ENCODE measurements at regions not wholly inside any gene's neighbourhood (a gene's known extent, or its start where the extent isn't known, plus 50 kb on each side); places are given as distances from the start of the nearest gene placed in this dataset.

GRCh38 chr5:126208691-126209090 is 214.5 kb upstream of the GRAMD2B start:
- no CpG with 5 or more reads among the region's 4 CpGs for WGBS (ENCODE audit: extremely low coverage, insufficient coverage, insufficient read length)
- H3K4ac ChIP-seq (ENCODE audit: low read depth, low read length), result no peak overlapping the region
- no peak overlapping the region for H3K23ac ChIP-seq (ENCODE audit: low read length)
- H2BK12ac ChIP-seq (ENCODE audit: low read length), result no peak overlapping the region
- no peak overlapping the region for H3K18ac ChIP-seq (ENCODE audit: low read length)
- no peak overlapping the region for H3K9ac ChIP-seq (ENCODE audit: low read length)
- H4K91ac ChIP-seq (ENCODE audit: low read depth, low read length), result no peak overlapping the region
- H3K9me3 ChIP-seq (ENCODE audit: insufficient read depth, low read depth, low read length), result no peaks in the 10 kb centered on the region
- no peaks in the 10 kb centered on the region for H3K4me1 ChIP-seq (ENCODE audit: control insufficient read depth in 1 of 2, insufficient read depth in 2 of 2, low read length in 2 of 2)
- no peak overlapping the region for H2AFZ ChIP-seq (ENCODE audit: insufficient read depth, low read length, poor library complexity)
- H4K12ac ChIP-seq (ENCODE audit: low read depth, low read length), result no peak overlapping the region
- no peak overlapping the region for H3K14ac ChIP-seq (ENCODE audit: low read length)
- no peaks in the 10 kb centered on the region for H3K79me2 ChIP-seq (ENCODE audit: control insufficient read depth, insufficient read depth, low read length, poor library complexity)
- H3K36me3 ChIP-seq (ENCODE audit: control insufficient read depth in 1 of 2, insufficient read depth in 2 of 2, low read length in 2 of 2), result no peaks in the 10 kb centered on the region
- H2BK5ac ChIP-seq (ENCODE audit: low read depth, low read length, poor library complexity), result no peak overlapping the region
- H4K8ac ChIP-seq (ENCODE audit: low read depth, low read length), result no peak overlapping the region
- H2BK120ac ChIP-seq (ENCODE audit: insufficient read depth, low read length, poor library complexity), result no peak overlapping the region
- H3K4me3 ChIP-seq (ENCODE audit: low read depth, low read length), result no peak overlapping the region
- H2AK5ac ChIP-seq (ENCODE audit: low read length), result no peak overlapping the region
- H3K27me3 ChIP-seq (ENCODE audit: insufficient read depth, low read length), result no peaks in the 10 kb centered on the region
- no peak overlapping the region for H3K4me2 ChIP-seq (ENCODE audit: low read length)
- no peak overlapping the region for H3K27ac ChIP-seq (ENCODE audit: low read depth, low read length)
- peak; percentile 36 to 73 for DNase-seq
- H3K79me1 ChIP-seq (ENCODE audit: low read length), result no peaks in the 10 kb centered on the region

- H3K36me3 ChIP-seq (ENCODE audit: control insufficient read depth in 1 of 2, insufficient read depth in 2 of 2, low read length in 2 of 2), result no peaks in the 10 kb centered on the region
- no peaks in the 10 kb centered on the region for H3K79me2 ChIP-seq (ENCODE audit: control insufficient read depth, insufficient read depth, low read length, poor library complexity)
- H3K27me3 ChIP-seq (ENCODE audit: insufficient read depth, low read length), result no peaks in the 10 kb centered on the region
- no peak for DNase-seq
- no peak overlapping the region for H2BK5ac ChIP-seq (ENCODE audit: low read depth, low read length, poor library complexity)
- H3K27ac ChIP-seq (ENCODE audit: low read depth, low read length), result no peak overlapping the region
- H2AFZ ChIP-seq (ENCODE audit: insufficient read depth, low read length, poor library complexity), result no peak overlapping the region
- H3K4me3 ChIP-seq (ENCODE audit: low read depth, low read length), result no peak overlapping the region
- H4K91ac ChIP-seq (ENCODE audit: low read depth, low read length), result no peak overlapping the region
- H3K79me1 ChIP-seq (ENCODE audit: low read length), result no peaks in the 10 kb centered on the region
- H3K9ac ChIP-seq (ENCODE audit: low read length), result no peak overlapping the region
- no CpG with 5 or more reads among the region's 6 CpGs for WGBS (ENCODE audit: extremely low coverage, insufficient coverage, insufficient read length)
- no peak overlapping the region for H4K12ac ChIP-seq (ENCODE audit: low read depth, low read length)
- H3K14ac ChIP-seq (ENCODE audit: low read length), result no peak overlapping the region
- H3K4me1 ChIP-seq (ENCODE audit: control insufficient read depth in 1 of 2, insufficient read depth in 2 of 2, low read length in 2 of 2), result no peaks in the 10 kb centered on the region
- no peak overlapping the region for H2BK120ac ChIP-seq (ENCODE audit: insufficient read depth, low read length, poor library complexity)
- no peak overlapping the region for H3K23ac ChIP-seq (ENCODE audit: low read length)
- H2AK5ac ChIP-seq (ENCODE audit: low read length), result no peak overlapping the region
- H4K8ac ChIP-seq (ENCODE audit: low read depth, low read length), result no peak overlapping the region
- no peak overlapping the region for H3K4ac ChIP-seq (ENCODE audit: low read depth, low read length)
- H3K9me3 ChIP-seq (ENCODE audit: insufficient read depth, low read depth, low read length), result no peaks in the 10 kb centered on the region
- H2BK12ac ChIP-seq (ENCODE audit: low read length), result no peak overlapping the region
- no peak overlapping the region for H3K18ac ChIP-seq (ENCODE audit: low read length)
- H3K4me2 ChIP-seq (ENCODE audit: low read length), result no peak overlapping the region
Measured at GRCh38 chr5:126210955-126211354, 212.3 kb upstream of the GRAMD2B start.

- no peaks in the 10 kb centered on the region for H3K79me1 ChIP-seq (ENCODE audit: low read length)
- H3K36me3 ChIP-seq (ENCODE audit: control insufficient read depth in 1 of 2, insufficient read depth in 2 of 2, low read length in 2 of 2), result no peaks in the 10 kb centered on the region
- H3K4ac ChIP-seq (ENCODE audit: low read depth, low read length), result no peak overlapping the region
- no peak overlapping the region for H3K23ac ChIP-seq (ENCODE audit: low read length)
- H2AK5ac ChIP-seq (ENCODE audit: low read length), result no peak overlapping the region
- H2BK5ac ChIP-seq (ENCODE audit: low read depth, low read length, poor library complexity), result no peak overlapping the region
- H4K12ac ChIP-seq (ENCODE audit: low read depth, low read length), result no peak overlapping the region
- no peak overlapping the region for H3K14ac ChIP-seq (ENCODE audit: low read length)
- no peak overlapping the region for H4K91ac ChIP-seq (ENCODE audit: low read depth, low read length)
- no peak overlapping the region for H3K9ac ChIP-seq (ENCODE audit: low read length)
- no peak overlapping the region for H3K27ac ChIP-seq (ENCODE audit: low read depth, low read length)
- no peak overlapping the region for H3K18ac ChIP-seq (ENCODE audit: low read length)
- no peak overlapping the region for H2AFZ ChIP-seq (ENCODE audit: insufficient read depth, low read length, poor library complexity)
- no peak overlapping the region for H2BK120ac ChIP-seq (ENCODE audit: insufficient read depth, low read length, poor library complexity)
- DNase-seq, result no peak
- H2BK12ac ChIP-seq (ENCODE audit: low read length), result no peak overlapping the region
- no peak overlapping the region for H3K4me3 ChIP-seq (ENCODE audit: low read depth, low read length)
- H3K27me3 ChIP-seq (ENCODE audit: insufficient read depth, low read length), result no peaks in the 10 kb centered on the region
- no peak overlapping the region for H3K4me2 ChIP-seq (ENCODE audit: low read length)
- H3K4me1 ChIP-seq (ENCODE audit: control insufficient read depth in 1 of 2, insufficient read depth in 2 of 2, low read length in 2 of 2), result no peaks in the 10 kb centered on the region
- no peaks in the 10 kb centered on the region for H3K79me2 ChIP-seq (ENCODE audit: control insufficient read depth, insufficient read depth, low read length, poor library complexity)
- H4K8ac ChIP-seq (ENCODE audit: low read depth, low read length), result no peak overlapping the region
- no peaks in the 10 kb centered on the region for H3K9me3 ChIP-seq (ENCODE audit: insufficient read depth, low read depth, low read length)
Measured at GRCh38 chr5:126219616-126220015, 203.6 kb upstream of the GRAMD2B start.

- Histone ChIP-seq H2BK5ac (ENCODE audit: low read depth, low read length, poor library complexity) (no peak overlapping the region), H3K23ac (ENCODE audit: low read length) (no peak overlapping the region), H3K18ac (ENCODE audit: low read length) (no peak overlapping the region), H3K9me3 (ENCODE audit: insufficient read depth, low read depth, low read length) (no peaks in the 10 kb centered on the region), H4K12ac (ENCODE audit: low read depth, low read length) (no peak overlapping the region), H2AFZ (ENCODE audit: insufficient read depth, low read length, poor library complexity) (no peak overlapping the region), H3K79me2 (ENCODE audit: control insufficient read depth, insufficient read depth, low read length, poor library complexity) (no peaks in the 10 kb centered on the region), H3K4me1 (ENCODE audit: control insufficient read depth in 1 of 2, insufficient read depth in 2 of 2, low read length in 2 of 2) (no peaks in the 10 kb centered on the region), H4K91ac (ENCODE audit: low read depth, low read length) (no peak overlapping the region), H2AK5ac (ENCODE audit: low read length) (no peak overlapping the region), H2BK12ac (ENCODE audit: low read length) (no peak overlapping the region), H3K36me3 (ENCODE audit: control insufficient read depth in 1 of 2, insufficient read depth in 2 of 2, low read length in 2 of 2) (no peaks in the 10 kb centered on the region), H3K14ac (ENCODE audit: low read length) (no peak overlapping the region), H3K4me3 (ENCODE audit: low read depth, low read length) (no peak overlapping the region), H4K8ac (ENCODE audit: low read depth, low read length) (no peak overlapping the region), H3K9ac (ENCODE audit: low read length) (no peak overlapping the region), H2BK120ac (ENCODE audit: insufficient read depth, low read length, poor library complexity) (no peak overlapping the region), H3K27me3 (ENCODE audit: insufficient read depth, low read length) (no peaks in the 10 kb centered on the region), H3K4me2 (ENCODE audit: low read length) (no peak overlapping the region), H3K4ac (ENCODE audit: low read depth, low read length) (no peak overlapping the region), H3K79me1 (ENCODE audit: low read length) (no peaks in the 10 kb centered on the region), H3K27ac (ENCODE audit: low read depth, low read length) (no peak overlapping the region)
- DNase-seq, result no peak
- no CpG with 5 or more reads among the region's 11 CpGs for WGBS (ENCODE audit: extremely low coverage, insufficient coverage, insufficient read length)
Measured at GRCh38 chr5:126220725-126221124, 202.5 kb upstream of the GRAMD2B start.
